Uterus (tissue), 2 donors: ENCODE measurements at regions not wholly inside any gene's neighbourhood (a gene's known extent, or its start where the extent isn't known, plus 50 kb on each side); places are given as distances from the start of the nearest gene placed in this dataset.

Experiments used
- POLR2A ChIP-seq, 2 donors: fragments of 450-650 bp; IDR thresholded peaks; one replicate each; pipeline ENCODE4 v1.6.1; 2016; ENCODE audit warnings: antibody characterized with exemption in 2 of 2, mild to moderate bottlenecking in 1 of 2, moderate library complexity in 1 of 2
- TF ChIP-seq, protein P1 (sequence below), 4 experiments: fragments of 200-600 bp in 2 of 4; fragments of 450-650 bp in 2 of 4; sonication (generic) in 2 of 4; IDR thresholded peaks; one replicate each; pipeline ENCODE4 v1.5.1; 2016 to 2019; ENCODE audit warnings: antibody characterized with exemption in 4 of 4, mild to moderate bottlenecking in 2 of 4, moderate library complexity in 1 of 4

DNA sequence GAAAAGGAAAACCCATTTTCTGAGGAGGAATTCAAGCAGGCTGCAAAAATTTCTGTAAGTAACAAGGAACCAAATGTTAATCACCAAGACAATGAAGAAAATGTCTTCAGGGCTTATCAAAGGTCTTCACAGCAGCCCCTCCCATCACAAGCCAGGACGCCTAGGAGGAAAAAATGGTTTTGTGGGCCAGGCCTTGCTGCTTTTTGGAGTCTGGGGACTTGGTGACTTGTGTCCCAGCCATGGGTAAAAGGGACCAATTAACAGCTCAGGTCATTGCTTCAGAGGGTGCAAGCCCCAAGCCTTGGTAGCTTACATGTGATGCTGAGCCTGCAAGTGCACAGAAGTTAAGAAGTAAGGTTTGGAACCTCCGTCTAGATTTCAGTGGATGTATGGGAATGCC lies 55.7 kb upstream of the FOXP2 start:
- TF ChIP-seq, protein P1, sequence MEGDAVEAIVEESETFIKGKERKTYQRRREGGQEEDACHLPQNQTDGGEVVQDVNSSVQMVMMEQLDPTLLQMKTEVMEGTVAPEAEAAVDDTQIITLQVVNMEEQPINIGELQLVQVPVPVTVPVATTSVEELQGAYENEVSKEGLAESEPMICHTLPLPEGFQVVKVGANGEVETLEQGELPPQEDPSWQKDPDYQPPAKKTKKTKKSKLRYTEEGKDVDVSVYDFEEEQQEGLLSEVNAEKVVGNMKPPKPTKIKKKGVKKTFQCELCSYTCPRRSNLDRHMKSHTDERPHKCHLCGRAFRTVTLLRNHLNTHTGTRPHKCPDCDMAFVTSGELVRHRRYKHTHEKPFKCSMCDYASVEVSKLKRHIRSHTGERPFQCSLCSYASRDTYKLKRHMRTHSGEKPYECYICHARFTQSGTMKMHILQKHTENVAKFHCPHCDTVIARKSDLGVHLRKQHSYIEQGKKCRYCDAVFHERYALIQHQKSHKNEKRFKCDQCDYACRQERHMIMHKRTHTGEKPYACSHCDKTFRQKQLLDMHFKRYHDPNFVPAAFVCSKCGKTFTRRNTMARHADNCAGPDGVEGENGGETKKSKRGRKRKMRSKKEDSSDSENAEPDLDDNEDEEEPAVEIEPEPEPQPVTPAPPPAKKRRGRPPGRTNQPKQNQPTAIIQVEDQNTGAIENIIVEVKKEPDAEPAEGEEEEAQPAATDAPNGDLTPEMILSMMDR (IDR thresholded peaks at IDR 0.05), result no peak
- TF ChIP-seq POLR2A (IDR thresholded peaks at IDR 0.05), result no peak
